Stimulated activated naive CD4-positive, alpha-beta T cell treated with Interleukin-2 at 50 U/mL for 16 hours (primary cell): ENCODE measurements at regions not wholly inside any gene's neighbourhood (a gene's known extent, or its start where the extent isn't known, plus 50 kb on each side); places are given as distances from the start of the nearest gene placed in this dataset.

Source experiments
- DNase-seq: peaks from one replicate; lab custom pipeline; 2025; lab: John Stamatoyannopoulos, UW

- no peak for DNase-seq
Measured at GRCh38 chr11:82373781-82374542, 359.7 kb downstream of the FAM181B start.

DNA sequence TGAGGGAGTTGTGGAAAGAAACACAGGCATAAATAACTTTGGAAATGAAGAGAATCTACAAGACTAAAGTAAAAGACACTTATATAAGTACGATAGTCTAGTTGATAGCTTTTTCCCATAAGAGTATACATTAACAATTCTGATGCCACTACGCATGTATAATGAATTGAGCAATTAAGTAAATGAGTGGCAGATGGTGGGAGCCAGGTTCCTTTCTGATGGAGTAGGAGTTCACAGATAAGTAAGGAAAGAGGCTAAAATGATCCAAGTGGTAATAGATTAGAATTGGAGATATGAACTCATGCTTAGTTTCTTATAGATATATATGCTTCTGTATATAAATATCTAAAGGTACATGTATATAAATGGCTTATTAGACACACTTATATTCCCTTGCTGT lies 368.3 kb downstream of the FAM181B start:
- no peak for DNase-seq

GRCh38 chr11:82356316-82356715 lies 377.3 kb downstream of the FAM181B start:
- DNase-seq = no peak

DNA sequence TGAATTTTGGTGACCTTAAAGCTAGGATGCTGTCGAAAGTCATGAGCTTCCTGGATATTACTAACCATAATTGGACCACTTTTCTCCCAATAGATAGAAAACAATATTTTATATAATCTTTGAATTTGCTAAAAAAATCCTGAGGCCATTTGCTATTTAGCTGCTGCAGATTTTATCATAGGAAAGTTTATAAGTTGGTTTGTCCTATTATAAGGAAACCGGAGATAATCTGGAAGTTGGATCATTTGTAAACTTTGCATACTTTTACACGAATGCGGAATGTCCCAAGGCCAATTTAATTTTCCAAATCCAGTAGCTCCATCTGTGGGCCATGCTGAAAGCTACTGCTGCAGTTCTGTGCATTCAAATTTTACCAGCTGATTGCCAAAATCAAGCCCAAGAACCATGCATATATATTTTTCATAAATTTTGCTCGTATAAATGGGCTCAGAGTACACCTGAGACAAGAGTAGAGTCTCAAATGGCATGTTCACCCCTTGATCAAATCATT lies 378.3 kb downstream of the FAM181B start:
- no peak for DNase-seq

- DNase-seq = no peak
Measured at GRCh38 chr11:82326853-82327252, 406.8 kb downstream of the FAM181B start.

- DNase-seq = no peak
Measured at GRCh38 chr11:82321206-82321605, 412.5 kb downstream of the FAM181B start.

GRCh38 chr11:82315093-82315492 lies 418.6 kb downstream of the FAM181B start:
- no peak for DNase-seq

DNA sequence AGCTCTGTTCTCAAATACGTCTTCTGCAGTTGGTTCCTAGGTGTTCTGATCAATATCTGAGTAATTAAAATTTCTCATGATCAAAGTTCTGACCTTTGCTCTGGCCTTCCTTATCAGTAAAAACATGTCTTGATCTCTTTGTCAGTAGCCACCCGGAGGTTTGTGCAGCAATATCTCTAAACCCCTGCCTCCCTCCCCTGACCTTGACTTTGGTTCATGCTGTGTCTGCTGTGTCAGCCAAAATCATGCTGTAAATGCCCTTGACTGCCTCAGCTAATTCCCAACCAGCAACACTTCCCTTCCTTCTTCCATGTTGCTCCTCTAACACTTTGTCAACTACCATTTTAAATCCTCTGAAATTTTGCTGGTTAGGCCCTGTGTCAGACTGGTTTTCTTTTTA lies 424.7 kb downstream of the FAM181B start:
- DNase-seq = no peak

- no peak for DNase-seq
Measured at GRCh38 chr11:82305123-82305522, 428.5 kb downstream of the FAM181B start.

GRCh38 chr11:82303671-82304070 lies 430.0 kb downstream of the FAM181B start:
- DNase-seq = no peak

DNA sequence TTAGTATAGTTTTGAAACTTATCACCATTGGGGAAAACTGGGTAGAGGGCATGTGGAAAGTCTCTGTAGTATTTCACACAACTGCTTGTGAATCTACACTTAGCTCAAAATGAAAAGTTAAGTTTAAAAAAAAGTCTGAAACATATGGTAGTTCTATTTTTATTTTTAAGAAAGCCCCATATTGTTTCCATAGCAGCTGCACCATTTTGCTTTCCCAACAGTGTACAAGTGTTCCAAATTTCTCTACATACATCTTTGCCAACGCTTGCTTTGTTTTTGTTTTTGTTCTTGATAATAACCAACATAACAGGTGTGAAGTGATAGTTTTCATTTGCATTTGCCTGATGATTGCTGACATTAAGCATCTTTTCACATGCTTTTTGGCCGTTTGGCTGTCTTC lies 445.2 kb downstream of the FAM181B start:
- no peak for DNase-seq

GRCh38 chr11:82270870-82271269 lies 462.8 kb downstream of the FAM181B start:
- DNase-seq = no peak

GRCh38 chr11:82268627-82269026 lies 465.0 kb downstream of the FAM181B start:
- no peak for DNase-seq

DNA sequence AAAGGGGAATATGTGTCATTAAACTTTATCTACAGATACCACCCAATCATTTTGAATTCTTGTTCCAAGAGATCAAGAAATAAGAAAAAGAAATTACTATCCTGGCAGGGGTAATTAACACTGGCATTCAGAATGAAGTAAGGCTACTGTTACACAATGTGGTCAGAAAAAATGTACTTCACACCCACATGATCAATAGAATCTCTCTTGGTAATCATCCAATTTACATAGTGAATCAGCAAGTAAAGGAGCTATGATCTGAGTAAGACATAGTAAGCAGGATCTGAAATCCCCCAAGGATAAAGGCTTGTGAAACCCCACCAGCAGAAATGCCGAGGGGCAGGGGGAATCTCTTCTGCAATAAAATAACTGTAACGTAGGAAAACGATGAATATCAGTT lies 466.5 kb downstream of the FAM181B start:
- DNase-seq = no peak

GRCh38 chr11:82261367-82261766 lies 472.3 kb downstream of the FAM181B start:
- no peak for DNase-seq

GRCh38 chr11:82250047-82250446 lies 483.6 kb downstream of the FAM181B start:
- DNase-seq = no peak

GRCh38 chr11:82246926-82247325 lies 486.7 kb downstream of the FAM181B start:
- DNase-seq = no peak

- no peak for DNase-seq
Measured at GRCh38 chr11:82239498-82239897, 494.2 kb downstream of the FAM181B start.

GRCh38 chr11:82234256-82234655 lies 499.4 kb downstream of the FAM181B start:
- DNase-seq = no peak

DNA sequence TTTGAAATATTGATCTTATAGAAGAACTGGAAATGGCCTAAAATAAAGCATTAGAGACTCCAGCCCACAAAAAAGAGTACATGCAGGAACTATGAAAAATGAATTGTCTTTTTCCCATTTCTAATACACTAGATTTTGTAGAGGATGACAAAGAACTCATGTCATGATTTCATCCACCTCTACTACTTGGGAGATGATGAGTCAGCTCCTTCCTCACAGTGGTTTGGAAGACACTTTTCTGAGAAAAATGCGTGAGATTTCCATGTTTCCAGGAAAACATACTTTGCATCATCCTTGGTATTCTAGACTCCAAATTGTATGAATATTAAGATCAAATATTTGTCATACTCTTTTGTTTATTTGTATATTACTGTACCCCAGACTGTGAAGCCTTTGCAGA lies 500.5 kb downstream of the FAM181B start:
- no peak for DNase-seq

- DNase-seq = no peak
Measured at GRCh38 chr11:82229341-82229740, 504.3 kb downstream of the FAM181B start.

- no peak for DNase-seq
Measured at GRCh38 chr11:82225930-82226329, 507.7 kb downstream of the FAM181B start.

DNA sequence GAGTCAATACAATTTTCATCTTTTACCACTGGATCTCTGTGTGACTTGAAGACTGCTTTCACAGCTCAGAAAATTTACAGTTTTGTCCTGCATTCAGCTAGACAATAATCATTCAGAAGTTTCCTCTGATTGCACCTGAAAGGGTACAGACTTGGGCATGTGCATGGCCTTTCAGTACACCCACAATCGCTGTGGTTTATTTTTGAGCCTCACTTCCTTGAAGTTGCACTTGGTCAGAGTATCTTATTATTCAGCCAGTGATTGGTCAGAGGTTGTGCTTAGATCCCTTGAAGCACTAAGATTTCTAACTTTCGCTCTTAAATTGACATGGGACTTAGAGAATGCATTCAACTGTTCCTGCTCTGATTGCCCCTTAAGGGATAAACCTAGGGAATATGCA lies 508.2 kb downstream of the FAM181B start:
- no peak for DNase-seq

GRCh38 chr11:82216927-82217570 lies 516.6 kb downstream of the FAM181B start:
- DNase-seq = no peak
